MCF 10A (cell line): ENCODE measurements at regions not wholly inside any gene's neighbourhood (a gene's known extent, or its start where the extent isn't known, plus 50 kb on each side); places are given as distances from the start of the nearest gene placed in this dataset.

Experiments used
- BruUV-seq: library from RNA; stranded (reverse); fragments of 400-500 nt; replicated peaks from 2 replicates; lab custom pipeline; 2021; lab: Mats Ljungman, UMichigan
- CTCF ChIA-PET: fragments of 300-600 bp; sonication (Branson Sonifier 250); formaldehyde crosslinking; extraction: SDS; loops from one replicate; lab custom pipeline; 2021; ENCODE audit warnings: antibody characterized with exemption, inconsistent platforms; lab: Yijun Ruan, JAX
- POLR2A ChIA-PET: fragments of 300-600, 350-650 bp; sonication (Branson Sonifier 250); formaldehyde crosslinking; extraction: SDS; loops from one replicate; lab custom pipeline; 2020; ENCODE audit warnings: antibody characterized with exemption, inconsistent platforms; lab: Yijun Ruan, JAX
- DNase-seq: peaks from one replicate; pipeline ENCODE4 v3.0.0-alpha.2; 2018; ENCODE audit not compliant: unreplicated experiment
- H3K27ac Mint-ChIP-seq: one replicate; pipeline ENCODE4 v1.8.0; 2022; ENCODE audit warnings: mild to moderate bottlenecking, low read depth, mixed read lengths; ENCODE audit not compliant: unreplicated experiment
- H3K27me3 Mint-ChIP-seq: one replicate; pipeline ENCODE4 v1.8.0; 2022; ENCODE audit warnings: mixed read lengths; ENCODE audit not compliant: insufficient read depth, unreplicated experiment
- H3K36me3 Mint-ChIP-seq: one replicate; pipeline ENCODE4 v1.8.0; 2022; ENCODE audit warnings: mild to moderate bottlenecking, moderate library complexity, mixed read lengths; ENCODE audit not compliant: insufficient read depth, unreplicated experiment
- H3K4me1 Mint-ChIP-seq: one replicate; pipeline ENCODE4 v1.8.0; 2022; ENCODE audit warnings: mixed read lengths; ENCODE audit not compliant: insufficient read depth, unreplicated experiment
- H3K4me3 Mint-ChIP-seq: one replicate; pipeline ENCODE4 v1.8.0; 2022; ENCODE audit warnings: mild to moderate bottlenecking, moderate library complexity, mixed read lengths; ENCODE audit not compliant: unreplicated experiment
- H3K9me3 Mint-ChIP-seq: one replicate; pipeline ENCODE4 v1.8.0; 2022; ENCODE audit warnings: mixed read lengths; ENCODE audit not compliant: unreplicated experiment
- intact Hi-C: fragments of 100-400 bp; cut with micrococcal nuclease; formaldehyde crosslinking; loops from 2 replicates; pipeline ENCODE4 v1.14.1; 2022
- TF ChIP-seq, protein P1 (sequence below): fragments of 200-600 bp; IDR thresholded peaks from one replicate; pipeline ENCODE4 v1.8.0; 2022; ENCODE audit warnings: antibody characterized with exemption, mild to moderate bottlenecking; ENCODE audit not compliant: unreplicated experiment

DNA sequence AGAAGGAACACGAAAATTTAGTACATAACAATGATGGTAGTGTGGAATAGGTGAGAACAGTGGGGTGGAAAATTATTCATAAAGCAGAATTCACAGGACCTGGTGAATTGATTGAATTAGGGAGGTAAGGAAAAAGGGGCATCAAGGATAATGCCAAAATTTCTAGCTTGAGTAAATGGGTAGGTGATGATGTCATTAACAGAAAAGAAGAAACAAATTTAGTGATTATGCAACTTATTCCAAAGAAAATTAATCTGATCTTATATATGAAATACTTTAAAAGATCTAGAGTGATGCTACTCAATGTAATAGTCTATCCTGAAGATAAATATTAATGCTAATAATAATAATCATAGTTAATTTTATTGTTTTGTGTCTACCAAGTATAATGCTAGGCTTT, 544.6 kb upstream of the LMCD1 start:
- Mint-ChIP-seq H3K9me3 (no peaks in the 10 kb centered on the region), H3K27ac (no peak overlapping the region), H3K4me1 (peaks cover 5% of the 10 kb centered on the region), H3K27me3 (no peaks in the 10 kb centered on the region), H3K36me3 (no peaks in the 10 kb centered on the region), H3K4me3 (no peak overlapping the region)
- intact Hi-C loops = no loop called here
- CTCF ChIA-PET = interaction anchor here (0.5 kb wide), 1 partner anchor 13 kb away, joined by 4 read pairs; no protein-coding TSS in a partner anchor
- no peak for DNase-seq
- no TSS peak for BruUV-seq
- POLR2A ChIA-PET = interaction anchor here (0.7 kb wide), 1 partner anchor 24 kb away, joined by 3 read pairs; no protein-coding TSS in a partner anchor
- TF ChIP-seq, protein P1, sequence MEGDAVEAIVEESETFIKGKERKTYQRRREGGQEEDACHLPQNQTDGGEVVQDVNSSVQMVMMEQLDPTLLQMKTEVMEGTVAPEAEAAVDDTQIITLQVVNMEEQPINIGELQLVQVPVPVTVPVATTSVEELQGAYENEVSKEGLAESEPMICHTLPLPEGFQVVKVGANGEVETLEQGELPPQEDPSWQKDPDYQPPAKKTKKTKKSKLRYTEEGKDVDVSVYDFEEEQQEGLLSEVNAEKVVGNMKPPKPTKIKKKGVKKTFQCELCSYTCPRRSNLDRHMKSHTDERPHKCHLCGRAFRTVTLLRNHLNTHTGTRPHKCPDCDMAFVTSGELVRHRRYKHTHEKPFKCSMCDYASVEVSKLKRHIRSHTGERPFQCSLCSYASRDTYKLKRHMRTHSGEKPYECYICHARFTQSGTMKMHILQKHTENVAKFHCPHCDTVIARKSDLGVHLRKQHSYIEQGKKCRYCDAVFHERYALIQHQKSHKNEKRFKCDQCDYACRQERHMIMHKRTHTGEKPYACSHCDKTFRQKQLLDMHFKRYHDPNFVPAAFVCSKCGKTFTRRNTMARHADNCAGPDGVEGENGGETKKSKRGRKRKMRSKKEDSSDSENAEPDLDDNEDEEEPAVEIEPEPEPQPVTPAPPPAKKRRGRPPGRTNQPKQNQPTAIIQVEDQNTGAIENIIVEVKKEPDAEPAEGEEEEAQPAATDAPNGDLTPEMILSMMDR = no peak

DNA sequence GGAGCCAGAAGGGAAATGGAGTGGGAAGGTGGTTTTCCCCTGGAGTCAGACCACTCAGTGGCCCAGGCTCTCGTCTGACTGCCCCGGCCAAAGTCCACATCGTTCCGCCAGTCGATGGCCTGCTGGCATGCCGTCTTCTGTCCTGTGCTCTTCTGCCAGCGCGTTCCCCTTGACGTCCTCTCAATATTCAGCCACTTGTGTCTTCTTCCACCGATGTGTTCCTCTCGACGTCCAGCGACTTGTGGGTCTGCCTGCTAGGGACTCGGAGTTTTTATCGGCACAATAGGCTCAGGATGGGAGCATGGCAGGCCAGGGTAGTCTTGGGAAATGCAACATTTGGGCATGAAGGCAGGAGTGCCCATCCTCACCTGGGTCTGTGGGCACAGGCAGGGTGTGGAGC, 542.5 kb upstream of the LMCD1 start:
- H3K27ac Mint-ChIP-seq = no peak overlapping the region
- no TSS peak for BruUV-seq
- no peak for DNase-seq
- no peaks in the 10 kb centered on the region for H3K36me3 Mint-ChIP-seq
- no peaks in the 10 kb centered on the region for H3K9me3 Mint-ChIP-seq
- H3K4me3 Mint-ChIP-seq = no peak overlapping the region
- TF ChIP-seq, protein P1 = no peak
- CTCF ChIA-PET = no interaction called here
- H3K4me1 Mint-ChIP-seq = no peaks in the 10 kb centered on the region
- POLR2A ChIA-PET = no interaction called here
- no peaks in the 10 kb centered on the region for H3K27me3 Mint-ChIP-seq
- intact Hi-C loops = no loop called here

DNA sequence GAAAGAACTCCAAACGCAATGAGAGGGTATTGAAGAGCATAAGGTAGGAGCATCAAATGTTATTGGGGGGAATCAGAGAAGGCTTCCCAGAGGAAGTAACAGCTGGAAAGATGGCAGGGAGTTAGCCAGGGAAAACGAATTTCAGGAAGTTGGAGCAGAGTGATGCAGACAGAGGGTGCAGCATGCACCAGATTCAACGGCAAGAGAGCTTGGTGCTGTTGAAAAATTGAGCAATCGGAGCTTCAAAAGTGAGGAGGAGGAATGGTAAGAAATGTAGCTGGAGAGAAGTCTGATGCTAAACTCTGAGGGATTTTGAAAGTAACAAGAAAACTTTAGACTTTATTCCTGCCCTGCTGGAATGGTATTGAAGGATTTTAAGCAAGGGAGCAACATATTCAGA, 541.0 kb upstream of the LMCD1 start:
- no TSS peak for BruUV-seq

DNA sequence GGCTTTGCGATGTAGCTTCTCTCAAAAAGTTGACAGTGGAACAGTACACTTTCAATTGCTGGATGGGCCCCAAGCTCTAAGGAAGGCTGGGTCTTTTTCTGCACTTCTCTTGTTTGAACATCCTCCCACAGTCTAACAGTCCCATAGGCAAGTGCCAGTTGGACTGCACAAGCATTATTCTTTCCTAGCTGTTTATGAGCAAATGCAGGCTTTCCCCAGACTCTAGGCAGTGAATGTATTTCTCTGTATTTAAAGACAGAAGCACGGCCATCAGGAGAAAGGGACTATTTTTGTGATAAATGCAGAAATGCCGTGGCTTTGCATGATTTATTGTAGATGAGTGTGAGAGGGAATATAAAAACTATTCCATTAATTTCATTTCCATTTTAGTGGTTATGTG, 539.3 kb upstream of the LMCD1 start:
- H3K27me3 Mint-ChIP-seq = no peaks in the 10 kb centered on the region
- BruUV-seq = no TSS peak
- TF ChIP-seq, protein P1 = no peak

More for the DNA sequence above, 541.0 kb upstream of the LMCD1 start:
- TF ChIP-seq, protein P1 = no peak
- no peaks in the 10 kb centered on the region for H3K9me3 Mint-ChIP-seq
- no peak for DNase-seq
- H3K27ac Mint-ChIP-seq = no peak overlapping the region
- no peaks in the 10 kb centered on the region for H3K36me3 Mint-ChIP-seq
- POLR2A ChIA-PET = no interaction called here
- CTCF ChIA-PET = no interaction called here
- no peak overlapping the region for H3K4me3 Mint-ChIP-seq
- no peaks in the 10 kb centered on the region for H3K27me3 Mint-ChIP-seq
- intact Hi-C loops = no loop called here
- no peaks in the 10 kb centered on the region for H3K4me1 Mint-ChIP-seq

More for the DNA sequence above, 539.3 kb upstream of the LMCD1 start:
- H3K36me3 Mint-ChIP-seq = no peaks in the 10 kb centered on the region
- ChIA-PET POLR2A (no interaction called here), CTCF (interaction anchor here (0.6 kb wide), 1 partner anchor 197 kb away, joined by 3 read pairs; no protein-coding TSS in a partner anchor)
- H3K4me1 Mint-ChIP-seq = no peaks in the 10 kb centered on the region
- H3K9me3 Mint-ChIP-seq = no peaks in the 10 kb centered on the region
- no peak overlapping the region for H3K4me3 Mint-ChIP-seq
- intact Hi-C loops = no loop called here
- DNase-seq = no peak
- H3K27ac Mint-ChIP-seq = no peak overlapping the region
